ENCODE measurements at regions not wholly inside any gene's neighbourhood (a gene's known extent, or its start where the extent isn't known, plus 50 kb on each side); places are given as distances from the start of the nearest gene placed in this dataset.

DNA sequence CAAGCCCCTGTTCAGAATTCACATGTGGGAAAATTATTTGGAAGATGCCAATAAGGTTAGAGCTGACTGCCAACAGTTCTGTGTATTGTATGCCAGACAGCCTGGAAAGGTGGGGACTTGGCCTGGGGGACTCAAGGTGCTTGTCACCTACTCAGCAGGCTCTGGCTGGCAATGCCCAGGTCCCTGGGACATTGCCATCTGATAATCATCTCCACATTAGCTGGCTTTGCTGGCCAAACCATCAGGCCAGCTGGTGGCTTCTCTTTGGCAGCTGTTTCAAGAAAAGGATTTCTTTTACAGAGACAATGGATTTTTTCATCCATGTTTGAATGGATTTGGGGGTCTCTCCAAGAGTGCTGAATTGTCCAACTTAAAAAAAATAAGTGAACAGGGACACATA is 165.2 kb downstream of the BRMS1L start:
- no peaks in the 10 kb centered on the region for H3K9me3 ChIP-seq (ENCODE audit: control insufficient read depth in 2 of 2, low read length in 2 of 2)
- no peak overlapping the region for H3K27ac ChIP-seq (ENCODE audit: low read depth in 2 of 2, low read length in 2 of 2)
- H3K36me3 ChIP-seq (ENCODE audit: control insufficient read depth in 2 of 2, insufficient read depth in 2 of 2, low read length in 2 of 2), result no peaks in the 10 kb centered on the region
- no peaks in the 10 kb centered on the region for H3K27me3 ChIP-seq (ENCODE audit: control insufficient read depth in 2 of 2, insufficient read depth in 2 of 2, low read length in 2 of 2)
- H3K4me1 ChIP-seq (ENCODE audit: control insufficient read depth in 2 of 2, insufficient read depth in 2 of 2, low read length in 2 of 2), result no peaks in the 10 kb centered on the region
- H3K4me3 ChIP-seq (ENCODE audit: low read length in 2 of 2), result no peak overlapping the region
- H3K9ac ChIP-seq (ENCODE audit: low read depth in 1 of 2, low read length in 2 of 2), result no peak overlapping the region

DNA sequence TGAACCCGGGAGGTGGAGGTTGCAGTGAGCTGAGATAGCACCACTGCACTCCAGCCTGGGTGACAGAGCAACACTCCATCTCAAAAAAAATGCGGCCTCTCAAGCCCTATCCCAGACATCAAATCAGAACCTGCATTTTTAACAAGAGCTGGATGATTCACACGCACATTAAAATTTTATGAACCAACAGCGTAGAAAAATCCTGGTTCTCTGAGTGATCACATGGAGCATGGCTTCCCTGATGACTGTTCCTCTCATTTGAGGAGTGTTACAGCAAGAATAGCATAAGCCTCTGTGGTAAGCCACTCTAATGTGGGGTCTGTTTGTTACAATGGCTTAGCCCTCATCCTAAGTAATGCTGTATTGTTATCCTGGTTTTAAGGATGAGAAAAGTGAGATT is 163.6 kb downstream of the BRMS1L start:
- no peaks in the 10 kb centered on the region for H3K27me3 ChIP-seq (ENCODE audit: control insufficient read depth in 2 of 2, insufficient read depth in 2 of 2, low read length in 2 of 2)
- H3K9ac ChIP-seq (ENCODE audit: low read depth in 1 of 2, low read length in 2 of 2), result no peak overlapping the region
- H3K9me3 ChIP-seq (ENCODE audit: control insufficient read depth in 2 of 2, low read length in 2 of 2), result no peaks in the 10 kb centered on the region
- no peaks in the 10 kb centered on the region for H3K4me1 ChIP-seq (ENCODE audit: control insufficient read depth in 2 of 2, insufficient read depth in 2 of 2, low read length in 2 of 2)
- no peak overlapping the region for H3K4me3 ChIP-seq (ENCODE audit: low read length in 2 of 2)
- H3K27ac ChIP-seq (ENCODE audit: low read depth in 2 of 2, low read length in 2 of 2), result no peak overlapping the region
- H3K36me3 ChIP-seq (ENCODE audit: control insufficient read depth in 2 of 2, insufficient read depth in 2 of 2, low read length in 2 of 2), result no peaks in the 10 kb centered on the region

DNA sequence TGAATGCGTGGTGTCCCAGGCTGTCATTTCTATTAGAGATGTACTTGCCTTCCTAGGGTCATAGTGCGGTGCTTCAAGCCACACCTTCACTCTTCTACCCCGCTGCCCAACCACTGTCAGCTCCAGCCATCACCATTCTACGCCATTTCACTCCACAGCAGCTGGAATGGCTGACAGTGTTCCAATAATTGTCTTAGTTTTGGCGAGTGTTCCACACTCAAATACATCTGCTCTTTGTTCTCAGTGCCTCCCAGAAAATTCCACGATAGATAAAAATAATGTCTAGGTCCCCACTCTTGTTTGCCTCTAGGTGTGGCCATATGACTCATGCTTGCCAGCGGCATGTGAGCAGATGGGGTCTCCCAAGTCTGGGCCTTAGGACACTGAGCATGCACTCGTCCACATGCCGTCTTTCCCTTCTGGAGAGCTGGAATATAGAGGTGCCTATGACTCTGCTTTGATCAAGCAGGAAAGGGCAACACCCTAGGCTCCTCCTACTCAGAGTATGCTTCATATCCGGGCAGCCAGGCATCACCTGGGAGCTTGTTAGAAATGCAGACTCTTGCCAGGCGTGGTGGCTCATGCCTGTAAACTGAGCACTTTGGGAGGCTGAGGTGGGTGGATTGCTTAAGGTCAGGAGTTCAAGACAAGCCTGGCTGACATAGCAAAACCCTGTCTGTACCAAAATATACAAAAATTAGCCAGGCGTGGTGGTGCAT is 163.0 kb downstream of the BRMS1L start:
- Histone ChIP-seq H3K9ac (ENCODE audit: low read depth in 1 of 2, low read length in 2 of 2) (no peak overlapping the region), H3K27ac (ENCODE audit: low read depth in 2 of 2, low read length in 2 of 2) (no peak overlapping the region), H3K9me3 (ENCODE audit: control insufficient read depth in 2 of 2, low read length in 2 of 2) (no peaks in the 10 kb centered on the region)

DNA sequence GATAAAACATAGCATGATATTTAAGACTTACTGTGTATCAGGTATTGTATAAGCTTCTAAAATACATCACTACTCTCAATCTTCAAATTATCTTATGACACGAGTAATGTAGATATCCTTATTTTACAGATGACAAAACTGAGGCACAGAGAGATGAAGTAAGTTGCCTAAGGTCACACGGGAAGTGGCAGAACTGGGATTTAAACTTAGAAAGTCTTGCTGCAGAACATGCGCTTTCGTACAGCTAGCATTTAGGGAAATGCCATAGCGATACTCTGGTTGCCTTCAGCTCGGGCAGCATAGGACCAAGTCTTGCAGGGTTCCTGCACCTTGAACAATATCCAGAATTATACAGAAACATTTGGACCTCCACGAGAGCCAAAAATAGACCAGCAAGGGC is 162.4 kb downstream of the BRMS1L start:
- Histone ChIP-seq H3K27me3 (ENCODE audit: control insufficient read depth in 2 of 2, insufficient read depth in 2 of 2, low read length in 2 of 2) (no peaks in the 10 kb centered on the region), H3K4me1 (ENCODE audit: control insufficient read depth in 2 of 2, insufficient read depth in 2 of 2, low read length in 2 of 2) (no peaks in the 10 kb centered on the region), H3K27ac (ENCODE audit: low read depth in 2 of 2, low read length in 2 of 2) (no peak overlapping the region), H3K36me3 (ENCODE audit: control insufficient read depth in 2 of 2, insufficient read depth in 2 of 2, low read length in 2 of 2) (no peaks in the 10 kb centered on the region), H3K9me3 (ENCODE audit: control insufficient read depth in 2 of 2, low read length in 2 of 2) (no peaks in the 10 kb centered on the region), H3K9ac (ENCODE audit: low read depth in 1 of 2, low read length in 2 of 2) (no peak overlapping the region), H3K4me3 (ENCODE audit: low read length in 2 of 2) (no peak overlapping the region)

More for the DNA sequence above, 163.0 kb downstream of the BRMS1L start:
- Histone ChIP-seq H3K36me3 (ENCODE audit: control insufficient read depth in 2 of 2, insufficient read depth in 2 of 2, low read length in 2 of 2) (no peaks in the 10 kb centered on the region), H3K4me3 (ENCODE audit: low read length in 2 of 2) (no peak overlapping the region), H3K4me1 (ENCODE audit: control insufficient read depth in 2 of 2, insufficient read depth in 2 of 2, low read length in 2 of 2) (no peaks in the 10 kb centered on the region), H3K27me3 (ENCODE audit: control insufficient read depth in 2 of 2, insufficient read depth in 2 of 2, low read length in 2 of 2) (no peaks in the 10 kb centered on the region)

DNA sequence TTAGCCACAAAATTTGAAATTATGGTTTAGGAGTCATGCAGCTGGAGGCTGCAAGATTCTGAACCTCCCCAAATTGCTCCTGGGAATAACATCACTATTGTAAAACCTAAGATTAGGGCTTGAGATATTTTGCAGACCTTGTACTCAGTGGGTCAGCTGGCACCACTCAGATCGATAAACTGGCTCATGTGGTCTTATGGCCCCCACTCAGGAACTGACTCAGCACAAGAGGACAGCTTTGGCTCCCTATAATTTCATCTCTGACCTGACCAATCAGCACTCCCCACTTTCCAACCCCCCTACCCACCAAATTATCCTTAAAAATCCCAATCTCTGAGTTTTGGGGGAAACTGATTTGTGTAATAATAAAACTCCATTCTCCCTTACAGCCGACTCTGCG is 161.6 kb downstream of the BRMS1L start:
- Histone ChIP-seq H3K9me3 (ENCODE audit: control insufficient read depth in 2 of 2, low read length in 2 of 2) (no peaks in the 10 kb centered on the region), H3K4me3 (ENCODE audit: low read length in 2 of 2) (no peak overlapping the region), H3K27me3 (ENCODE audit: control insufficient read depth in 2 of 2, insufficient read depth in 2 of 2, low read length in 2 of 2) (no peaks in the 10 kb centered on the region), H3K4me1 (ENCODE audit: control insufficient read depth in 2 of 2, insufficient read depth in 2 of 2, low read length in 2 of 2) (no peaks in the 10 kb centered on the region), H3K9ac (ENCODE audit: low read depth in 1 of 2, low read length in 2 of 2) (no peak overlapping the region), H3K27ac (ENCODE audit: low read depth in 2 of 2, low read length in 2 of 2) (no peak overlapping the region), H3K36me3 (ENCODE audit: control insufficient read depth in 2 of 2, insufficient read depth in 2 of 2, low read length in 2 of 2) (no peaks in the 10 kb centered on the region)

DNA sequence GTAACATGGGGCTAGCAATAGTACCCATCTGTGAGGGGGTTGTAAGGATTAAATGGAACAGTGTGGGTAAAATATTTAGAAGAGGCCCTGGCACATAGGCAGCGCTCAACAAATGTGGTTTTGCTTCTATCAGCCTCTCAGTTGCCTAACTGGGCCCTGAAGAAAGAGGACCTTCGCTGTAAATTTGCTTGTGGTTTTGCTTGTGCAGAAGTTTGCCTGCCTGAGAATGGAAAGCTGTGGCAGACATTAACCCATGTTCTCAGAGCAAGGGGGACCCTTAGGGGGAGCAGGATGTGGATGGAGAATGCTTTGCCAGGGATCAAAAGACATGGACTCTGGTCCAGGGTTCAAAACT is 160.1 kb downstream of the BRMS1L start:
- Histone ChIP-seq H3K4me3 (ENCODE audit: low read length in 2 of 2) (no peak overlapping the region), H3K4me1 (ENCODE audit: control insufficient read depth in 2 of 2, insufficient read depth in 2 of 2, low read length in 2 of 2) (no peaks in the 10 kb centered on the region), H3K9me3 (ENCODE audit: control insufficient read depth in 2 of 2, low read length in 2 of 2) (no peaks in the 10 kb centered on the region), H3K27ac (ENCODE audit: low read depth in 2 of 2, low read length in 2 of 2) (no peak overlapping the region), H3K36me3 (ENCODE audit: control insufficient read depth in 2 of 2, insufficient read depth in 2 of 2, low read length in 2 of 2) (no peaks in the 10 kb centered on the region), H3K9ac (ENCODE audit: low read depth in 1 of 2, low read length in 2 of 2) (no peak overlapping the region), H3K27me3 (ENCODE audit: control insufficient read depth in 2 of 2, insufficient read depth in 2 of 2, low read length in 2 of 2) (no peaks in the 10 kb centered on the region)

DNA sequence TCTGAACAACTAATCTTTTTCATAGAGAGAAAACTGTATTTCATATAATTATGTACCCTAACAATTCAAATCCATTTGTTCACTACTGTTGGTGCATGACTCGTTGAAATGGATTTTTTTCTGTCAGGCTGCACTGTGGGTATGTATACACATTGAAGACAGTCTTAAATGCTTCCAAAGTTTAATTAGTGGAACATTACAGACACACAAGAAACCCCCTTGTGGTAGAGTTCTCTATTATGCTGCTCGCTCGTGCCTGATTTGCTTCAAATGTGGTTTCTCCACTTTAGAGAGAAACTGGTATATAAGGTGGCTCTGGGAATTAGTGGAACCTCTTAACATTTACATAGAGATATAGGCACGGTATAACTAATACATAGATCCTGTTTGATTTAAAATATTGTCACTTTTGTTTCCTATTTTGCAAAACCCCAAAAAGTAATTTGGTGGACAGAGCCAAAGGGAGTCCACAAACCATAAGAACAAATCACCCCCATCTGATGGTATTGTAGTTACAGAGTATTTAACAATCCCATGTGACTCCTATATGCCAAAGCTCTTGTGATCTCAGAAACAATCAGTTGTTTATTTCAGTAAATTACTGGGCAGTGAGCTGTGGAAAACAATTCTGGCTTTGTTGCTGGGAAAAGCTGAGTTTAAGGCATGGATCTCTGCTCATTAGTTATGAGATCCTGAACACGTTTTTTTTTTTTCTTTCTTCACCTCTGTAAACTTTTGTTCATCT is 159.5 kb downstream of the BRMS1L start:
- Histone ChIP-seq H3K4me1 (ENCODE audit: control insufficient read depth in 2 of 2, insufficient read depth in 2 of 2, low read length in 2 of 2) (no peaks in the 10 kb centered on the region), H3K27ac (ENCODE audit: low read depth in 2 of 2, low read length in 2 of 2) (no peak overlapping the region), H3K4me3 (ENCODE audit: low read length in 2 of 2) (no peak overlapping the region), H3K9ac (ENCODE audit: low read depth in 1 of 2, low read length in 2 of 2) (no peak overlapping the region), H3K27me3 (ENCODE audit: control insufficient read depth in 2 of 2, insufficient read depth in 2 of 2, low read length in 2 of 2) (no peaks in the 10 kb centered on the region), H3K36me3 (ENCODE audit: control insufficient read depth in 2 of 2, insufficient read depth in 2 of 2, low read length in 2 of 2) (no peaks in the 10 kb centered on the region), H3K9me3 (ENCODE audit: control insufficient read depth in 2 of 2, low read length in 2 of 2) (no peaks in the 10 kb centered on the region)

DNA sequence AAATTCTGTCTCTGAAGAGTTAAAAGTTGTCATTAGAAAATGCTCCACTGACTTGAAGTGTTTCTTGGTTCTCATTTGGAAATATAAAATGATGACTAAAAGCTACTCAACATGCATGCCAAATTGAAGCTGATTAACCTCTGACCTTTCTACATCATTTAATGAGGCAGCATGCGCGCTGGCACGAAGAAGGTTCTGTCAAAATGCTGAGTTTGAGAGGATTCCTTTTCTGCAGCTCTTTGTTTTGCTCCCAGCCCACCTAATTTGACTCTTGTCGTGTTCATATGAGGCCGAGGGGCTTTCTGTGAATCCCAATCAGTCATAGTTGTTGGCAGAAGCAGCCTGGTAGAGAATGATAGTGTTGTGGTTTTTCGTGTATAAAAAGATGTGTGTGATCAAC is 153.4 kb downstream of the BRMS1L start:
- Histone ChIP-seq H3K9ac (ENCODE audit: low read depth in 1 of 2, low read length in 2 of 2) (no peak overlapping the region), H3K27me3 (ENCODE audit: control insufficient read depth in 2 of 2, insufficient read depth in 2 of 2, low read length in 2 of 2) (no peaks in the 10 kb centered on the region), H3K27ac (ENCODE audit: low read depth in 2 of 2, low read length in 2 of 2) (no peak overlapping the region), H3K9me3 (ENCODE audit: control insufficient read depth in 2 of 2, low read length in 2 of 2) (no peaks in the 10 kb centered on the region), H3K36me3 (ENCODE audit: control insufficient read depth in 2 of 2, insufficient read depth in 2 of 2, low read length in 2 of 2) (no peaks in the 10 kb centered on the region), H3K4me1 (ENCODE audit: control insufficient read depth in 2 of 2, insufficient read depth in 2 of 2, low read length in 2 of 2) (no peaks in the 10 kb centered on the region), H3K4me3 (ENCODE audit: low read length in 2 of 2) (no peak overlapping the region)

DNA sequence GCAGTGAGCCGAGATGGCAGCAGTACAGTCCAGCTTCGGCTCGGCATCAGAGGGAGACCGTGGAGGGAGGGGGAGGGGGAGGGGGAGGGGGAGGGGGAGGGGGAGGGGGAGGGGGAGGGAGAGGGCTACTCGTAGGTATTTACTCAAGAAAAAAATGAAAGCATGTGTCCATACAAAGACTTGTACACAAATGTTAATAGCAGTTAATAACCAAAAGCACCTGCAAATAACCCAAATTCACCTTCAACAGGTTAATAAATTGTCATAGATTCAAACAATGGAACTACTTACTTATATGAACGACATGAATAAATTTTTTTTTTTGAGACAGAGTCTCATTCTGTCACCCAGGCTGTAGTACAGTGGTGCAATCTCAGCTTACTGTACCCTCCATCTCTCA is 152.4 kb downstream of the BRMS1L start:
- H3K9me3 ChIP-seq (ENCODE audit: control insufficient read depth in 2 of 2, low read length in 2 of 2), result no peaks in the 10 kb centered on the region
- H3K36me3 ChIP-seq (ENCODE audit: control insufficient read depth in 2 of 2, insufficient read depth in 2 of 2, low read length in 2 of 2), result no peaks in the 10 kb centered on the region
- H3K27me3 ChIP-seq (ENCODE audit: control insufficient read depth in 2 of 2, insufficient read depth in 2 of 2, low read length in 2 of 2), result no peaks in the 10 kb centered on the region
- no peak overlapping the region for H3K9ac ChIP-seq (ENCODE audit: low read depth in 1 of 2, low read length in 2 of 2)
- H3K27ac ChIP-seq (ENCODE audit: low read depth in 2 of 2, low read length in 2 of 2), result no peak overlapping the region
- no peaks in the 10 kb centered on the region for H3K4me1 ChIP-seq (ENCODE audit: control insufficient read depth in 2 of 2, insufficient read depth in 2 of 2, low read length in 2 of 2)
- no peak overlapping the region for H3K4me3 ChIP-seq (ENCODE audit: low read length in 2 of 2)

DNA sequence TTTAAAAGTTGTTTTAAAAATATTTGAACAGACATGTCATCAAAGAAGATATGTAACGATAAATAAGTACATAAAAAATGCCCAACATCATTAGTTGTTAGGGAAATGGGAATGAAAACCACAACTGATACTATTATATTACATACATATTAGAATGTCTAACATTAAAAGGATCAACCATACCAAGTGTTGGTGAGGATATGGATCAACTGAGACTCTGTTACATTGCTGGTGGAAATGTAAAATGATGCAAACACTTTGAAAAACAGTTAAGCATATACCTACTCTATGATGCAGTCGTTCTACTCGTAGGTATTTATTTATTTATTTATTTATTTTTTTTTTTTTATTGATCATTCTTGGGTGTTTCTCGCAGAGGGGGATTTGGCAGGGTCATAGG is 149.7 kb downstream of the BRMS1L start:
- no peak overlapping the region for H3K9ac ChIP-seq (ENCODE audit: low read depth in 1 of 2, low read length in 2 of 2)
- H3K27me3 ChIP-seq (ENCODE audit: control insufficient read depth in 2 of 2, insufficient read depth in 2 of 2, low read length in 2 of 2), result no peaks in the 10 kb centered on the region

More for the DNA sequence above, 149.7 kb downstream of the BRMS1L start:
- H3K4me1 ChIP-seq (ENCODE audit: control insufficient read depth in 2 of 2, insufficient read depth in 2 of 2, low read length in 2 of 2), result no peaks in the 10 kb centered on the region
- H3K4me3 ChIP-seq (ENCODE audit: low read length in 2 of 2), result no peak overlapping the region
- H3K9me3 ChIP-seq (ENCODE audit: control insufficient read depth in 2 of 2, low read length in 2 of 2), result no peaks in the 10 kb centered on the region
- H3K27ac ChIP-seq (ENCODE audit: low read depth in 2 of 2, low read length in 2 of 2), result no peak overlapping the region
- H3K36me3 ChIP-seq (ENCODE audit: control insufficient read depth in 2 of 2, insufficient read depth in 2 of 2, low read length in 2 of 2), result no peaks in the 10 kb centered on the region

All from mucosa of rectum (tissue), 2 donors.